Neural progenitor cell (in vitro differentiated cells): ENCODE measurements at regions not wholly inside any gene's neighbourhood (a gene's known extent, or its start where the extent isn't known, plus 50 kb on each side); places are given as distances from the start of the nearest gene placed in this dataset.

Source experiments
- EZH2 ChIP-seq: fragments of 200-600 bp; sonication (generic); IDR thresholded peaks from 2 replicates; pipeline ENCODE4 v1.6.1; 2017; ENCODE audit warnings: antibody characterized with exemption, mild to moderate bottlenecking, moderate library complexity
- TF ChIP-seq, protein P1 (sequence below): fragments of 200-600 bp; sonication (generic); IDR thresholded peaks from 2 replicates; pipeline ENCODE4 v1.5.1; 2017; ENCODE audit warnings: antibody characterized with exemption, mild to moderate bottlenecking

DNA sequence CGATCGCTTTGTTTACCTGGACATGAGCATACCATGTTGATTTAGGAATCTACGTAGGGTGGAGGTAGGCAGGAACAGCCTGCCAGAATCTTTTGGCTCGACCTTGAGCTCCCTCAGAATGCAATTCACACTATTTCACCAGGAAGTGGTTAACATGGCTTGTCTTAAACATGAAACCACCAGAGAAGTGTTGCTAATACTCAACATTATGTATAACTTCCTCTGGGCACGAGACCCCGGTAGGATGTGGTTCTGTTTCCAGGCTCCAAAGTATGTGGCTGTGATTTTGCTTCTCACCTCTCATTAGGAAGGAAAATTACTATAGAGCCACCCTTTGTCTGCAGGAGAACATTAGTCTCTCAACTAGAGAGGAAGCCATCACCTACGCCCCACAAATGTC, 59.0 kb upstream of the VCX3B start:
- TF ChIP-seq, protein P1, sequence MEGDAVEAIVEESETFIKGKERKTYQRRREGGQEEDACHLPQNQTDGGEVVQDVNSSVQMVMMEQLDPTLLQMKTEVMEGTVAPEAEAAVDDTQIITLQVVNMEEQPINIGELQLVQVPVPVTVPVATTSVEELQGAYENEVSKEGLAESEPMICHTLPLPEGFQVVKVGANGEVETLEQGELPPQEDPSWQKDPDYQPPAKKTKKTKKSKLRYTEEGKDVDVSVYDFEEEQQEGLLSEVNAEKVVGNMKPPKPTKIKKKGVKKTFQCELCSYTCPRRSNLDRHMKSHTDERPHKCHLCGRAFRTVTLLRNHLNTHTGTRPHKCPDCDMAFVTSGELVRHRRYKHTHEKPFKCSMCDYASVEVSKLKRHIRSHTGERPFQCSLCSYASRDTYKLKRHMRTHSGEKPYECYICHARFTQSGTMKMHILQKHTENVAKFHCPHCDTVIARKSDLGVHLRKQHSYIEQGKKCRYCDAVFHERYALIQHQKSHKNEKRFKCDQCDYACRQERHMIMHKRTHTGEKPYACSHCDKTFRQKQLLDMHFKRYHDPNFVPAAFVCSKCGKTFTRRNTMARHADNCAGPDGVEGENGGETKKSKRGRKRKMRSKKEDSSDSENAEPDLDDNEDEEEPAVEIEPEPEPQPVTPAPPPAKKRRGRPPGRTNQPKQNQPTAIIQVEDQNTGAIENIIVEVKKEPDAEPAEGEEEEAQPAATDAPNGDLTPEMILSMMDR = no peak
- no peak for TF ChIP-seq EZH2
